Adrenal gland (tissue), 9 donors: ENCODE measurements at regions not wholly inside any gene's neighbourhood (a gene's known extent, or its start where the extent isn't known, plus 50 kb on each side); places are given as distances from the start of the nearest gene placed in this dataset.

Source experiments
- DNase-seq, 7 donors: peaks; one replicate each; pipeline ENCODE4 v3.0.0-alpha.2; 2019 to 2020
- H3K27ac ChIP-seq, 5 donors: fragments of 200-600 bp; sonication (generic) in 4 of 5; 1 replicate in 3 of 5; 2 replicates in 2 of 5; pipeline versions ENCODE4 v1.5.1 to v1.8.0; 2016 to 2020; ENCODE audit warnings: mild to moderate bottlenecking in 1 of 5
- H3K27me3 ChIP-seq: fragments of 200-600 bp; 2 replicates; pipeline ENCODE4 v1.8.0; 2021
- H3K36me3 ChIP-seq, 2 donors: fragments of 200-600 bp; replicated peaks in 1 of 2; 1 replicate in 1 of 2; 2 replicates in 1 of 2; pipeline versions ENCODE4 v1.5.1 to v1.8.0; 2018 to 2022
- H3K4me1 ChIP-seq, 2 donors: fragments of 200-600 bp; replicated peaks in 1 of 2; 1 replicate in 1 of 2; 2 replicates in 1 of 2; pipeline versions ENCODE4 v1.5.1 to v1.8.0; 2018 to 2021
- H3K4me3 ChIP-seq, 4 donors: fragments of 200-600 bp; sonication (generic) in 3 of 4; one replicate each; pipeline ENCODE4 v1.5.1; 2016 to 2018
- H3K9me3 ChIP-seq, 3 donors: fragments of 200-600 bp; sonication (generic) in 1 of 3; replicated peaks in 1 of 3; 1 replicate in 2 of 3; 2 replicates in 1 of 3; pipeline versions ENCODE4 v1.5.1 to v1.8.0; 2016 to 2021
- POLR2A ChIP-seq, 2 donors: fragments of 450-650 bp; IDR thresholded peaks; one replicate each; pipeline ENCODE4 v1.6.1; 2017; ENCODE audit warnings: antibody characterized with exemption in 2 of 2, mild to moderate bottlenecking in 2 of 2, moderate library complexity in 1 of 2
- WGBS, 4 donors: extraction: QIAGEN DNeasy Blood & Tissue Kit in 2 of 4; methylation state at CpG; one replicate each; pipeline versions ENCODE4 v1.1.5 to v1.1.7; 2013 to 2017; 5-methylcytosine and 5-hydroxymethylcytosine counted together
- intact Hi-C, 2 donors: fragments of 100-400 bp; cut with DNase I; formaldehyde crosslinking; loops; one replicate each; pipeline versions ENCODE4 v1.14.1 to v1.15.0; 2022 to 2023
- TF ChIP-seq, protein P1 (sequence below), 6 experiments: fragments of 450-650 bp in 4 of 6; fragments of 200-600 bp in 2 of 6; sonication (generic) in 1 of 6; IDR thresholded peaks; 1 replicate in 5 of 6; 2 replicates in 1 of 6; pipeline versions ENCODE4 v1.5.1 to v1.8.0; 2016 to 2021; ENCODE audit warnings: antibody characterized with exemption in 6 of 6, mild to moderate bottlenecking in 2 of 6, moderate library complexity in 1 of 6
- donor health status: healthy with polysubstance abuse.
- donor health status: Bipolar disorder and iron deficiency.
- donor health status: DM: yes; HTN: yes; CAD: no.
- donor health status: DM: no; HTN: no; CAD: no.
- donor health status: DM: no; HTN: no; CAD: no.

DNA sequence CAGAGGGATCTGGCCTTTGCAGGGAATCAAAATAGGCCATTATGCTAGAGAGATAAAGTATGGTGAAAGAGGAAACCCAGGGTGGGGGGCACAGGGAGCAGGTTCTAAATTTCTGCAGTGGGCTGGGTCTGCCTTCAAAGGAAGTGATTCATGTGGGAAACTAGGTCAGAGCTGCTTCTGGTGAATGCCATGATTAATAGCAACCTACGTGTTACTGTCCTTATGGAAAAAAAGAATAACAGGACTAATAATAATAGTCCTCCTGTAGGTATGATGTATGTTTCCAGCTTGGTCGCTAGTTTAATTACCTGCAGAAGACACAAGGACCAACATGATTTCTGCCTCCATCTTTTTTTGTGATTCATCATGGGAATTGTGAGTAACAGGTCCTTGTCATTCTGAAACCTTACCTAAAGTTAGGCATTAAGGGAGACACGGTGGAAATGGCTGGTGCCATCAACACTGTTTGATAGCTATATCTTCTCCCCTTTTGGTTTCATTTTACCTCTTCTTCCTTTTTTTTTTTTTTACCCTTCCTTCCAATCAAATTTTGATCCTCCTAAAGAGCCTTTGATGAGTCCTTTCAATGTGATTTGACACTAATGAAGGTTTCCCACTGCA is 180.4 kb downstream of the CPEB2 start:
- Histone ChIP-seq H3K36me3 (no peaks in the 10 kb centered on the region), H3K4me1 (no peaks in the 10 kb centered on the region), H3K27ac (no peak overlapping the region), H3K9me3 (no peaks in the 10 kb centered on the region), H3K27me3 (no peaks in the 10 kb centered on the region), H3K4me3 (no peak overlapping the region)
- intact Hi-C loops = no loop called here
- peak in 2 of 7 donors; percentile 11 to 18 for DNase-seq
- no peak for TF ChIP-seq POLR2A (IDR thresholded peaks at IDR 0.05)
- TF ChIP-seq, protein P1, sequence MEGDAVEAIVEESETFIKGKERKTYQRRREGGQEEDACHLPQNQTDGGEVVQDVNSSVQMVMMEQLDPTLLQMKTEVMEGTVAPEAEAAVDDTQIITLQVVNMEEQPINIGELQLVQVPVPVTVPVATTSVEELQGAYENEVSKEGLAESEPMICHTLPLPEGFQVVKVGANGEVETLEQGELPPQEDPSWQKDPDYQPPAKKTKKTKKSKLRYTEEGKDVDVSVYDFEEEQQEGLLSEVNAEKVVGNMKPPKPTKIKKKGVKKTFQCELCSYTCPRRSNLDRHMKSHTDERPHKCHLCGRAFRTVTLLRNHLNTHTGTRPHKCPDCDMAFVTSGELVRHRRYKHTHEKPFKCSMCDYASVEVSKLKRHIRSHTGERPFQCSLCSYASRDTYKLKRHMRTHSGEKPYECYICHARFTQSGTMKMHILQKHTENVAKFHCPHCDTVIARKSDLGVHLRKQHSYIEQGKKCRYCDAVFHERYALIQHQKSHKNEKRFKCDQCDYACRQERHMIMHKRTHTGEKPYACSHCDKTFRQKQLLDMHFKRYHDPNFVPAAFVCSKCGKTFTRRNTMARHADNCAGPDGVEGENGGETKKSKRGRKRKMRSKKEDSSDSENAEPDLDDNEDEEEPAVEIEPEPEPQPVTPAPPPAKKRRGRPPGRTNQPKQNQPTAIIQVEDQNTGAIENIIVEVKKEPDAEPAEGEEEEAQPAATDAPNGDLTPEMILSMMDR (IDR thresholded peaks at IDR 0.05) = no peak
- WGBS, 4 donors = 22 to 38% (median 33%) methylated on average over 3 of the region's 3 CpGs

DNA sequence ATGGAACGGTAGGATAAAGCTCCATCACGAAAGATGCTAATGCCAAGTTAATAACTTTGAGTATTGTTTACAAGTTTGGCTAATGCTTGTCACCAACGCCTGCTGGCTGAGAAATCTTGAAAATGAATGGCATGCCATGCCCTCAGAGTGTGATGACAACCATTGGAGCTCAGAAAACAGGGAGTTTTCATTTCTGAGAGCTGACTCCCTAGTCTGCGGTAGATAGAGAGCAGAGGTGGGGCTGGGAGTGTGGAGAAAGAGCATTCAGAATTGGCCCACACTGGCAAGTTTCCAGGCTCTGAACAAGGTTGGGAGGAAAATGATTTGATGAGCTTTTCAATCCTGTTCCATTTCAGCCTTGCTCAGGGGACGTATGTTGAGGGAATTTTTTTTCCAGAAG is 183.9 kb downstream of the CPEB2 start:
- H3K27ac ChIP-seq = no peak overlapping the region
- peaks cover 0 to 4% of the 10 kb centered on the region in 2 donors for H3K4me1 ChIP-seq
- no peaks in the 10 kb centered on the region for H3K36me3 ChIP-seq
- no peaks in the 10 kb centered on the region for H3K27me3 ChIP-seq
- WGBS, 4 donors = 76 to 86% (median 81%) methylated on average over 5 of the region's 5 CpGs
- TF ChIP-seq POLR2A (IDR thresholded peaks at IDR 0.05) = no peak
- TF ChIP-seq, protein P1 (IDR thresholded peaks at IDR 0.05) = no peak
- no peak overlapping the region for H3K4me3 ChIP-seq
- no peak for DNase-seq
- intact Hi-C loops = no loop called here
- H3K9me3 ChIP-seq = no peaks in the 10 kb centered on the region

DNA sequence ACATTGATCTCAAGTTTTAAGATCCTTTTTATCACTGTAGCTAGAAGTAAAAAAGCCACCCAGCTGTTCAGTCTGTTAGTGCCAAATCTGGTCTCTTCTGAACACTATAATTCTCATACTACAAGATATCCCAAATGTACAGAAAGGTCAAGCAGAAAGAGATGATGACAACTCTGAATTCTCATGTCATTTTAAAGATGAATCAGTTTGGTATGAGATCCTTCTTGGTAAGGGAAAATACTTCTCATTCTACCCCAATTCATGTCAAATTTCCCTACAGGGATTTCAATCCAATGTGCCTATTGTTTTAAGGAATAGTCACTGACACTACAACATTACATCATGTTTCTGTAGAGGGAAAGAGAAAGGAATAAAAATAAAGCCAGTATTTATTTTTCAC is 184.5 kb downstream of the CPEB2 start:
- no peaks in the 10 kb centered on the region for H3K27me3 ChIP-seq
- H3K27ac ChIP-seq = no peak overlapping the region
- intact Hi-C loops = no loop called here
- no peaks in the 10 kb centered on the region for H3K36me3 ChIP-seq
- no peak for DNase-seq
- H3K9me3 ChIP-seq = no peaks in the 10 kb centered on the region
- no peak overlapping the region for H3K4me3 ChIP-seq
- H3K4me1 ChIP-seq = peaks cover 0 to 4% of the 10 kb centered on the region in 2 donors
- no peak for TF ChIP-seq POLR2A (IDR thresholded peaks at IDR 0.05)
- TF ChIP-seq, protein P1 (IDR thresholded peaks at IDR 0.05) = no peak

DNA sequence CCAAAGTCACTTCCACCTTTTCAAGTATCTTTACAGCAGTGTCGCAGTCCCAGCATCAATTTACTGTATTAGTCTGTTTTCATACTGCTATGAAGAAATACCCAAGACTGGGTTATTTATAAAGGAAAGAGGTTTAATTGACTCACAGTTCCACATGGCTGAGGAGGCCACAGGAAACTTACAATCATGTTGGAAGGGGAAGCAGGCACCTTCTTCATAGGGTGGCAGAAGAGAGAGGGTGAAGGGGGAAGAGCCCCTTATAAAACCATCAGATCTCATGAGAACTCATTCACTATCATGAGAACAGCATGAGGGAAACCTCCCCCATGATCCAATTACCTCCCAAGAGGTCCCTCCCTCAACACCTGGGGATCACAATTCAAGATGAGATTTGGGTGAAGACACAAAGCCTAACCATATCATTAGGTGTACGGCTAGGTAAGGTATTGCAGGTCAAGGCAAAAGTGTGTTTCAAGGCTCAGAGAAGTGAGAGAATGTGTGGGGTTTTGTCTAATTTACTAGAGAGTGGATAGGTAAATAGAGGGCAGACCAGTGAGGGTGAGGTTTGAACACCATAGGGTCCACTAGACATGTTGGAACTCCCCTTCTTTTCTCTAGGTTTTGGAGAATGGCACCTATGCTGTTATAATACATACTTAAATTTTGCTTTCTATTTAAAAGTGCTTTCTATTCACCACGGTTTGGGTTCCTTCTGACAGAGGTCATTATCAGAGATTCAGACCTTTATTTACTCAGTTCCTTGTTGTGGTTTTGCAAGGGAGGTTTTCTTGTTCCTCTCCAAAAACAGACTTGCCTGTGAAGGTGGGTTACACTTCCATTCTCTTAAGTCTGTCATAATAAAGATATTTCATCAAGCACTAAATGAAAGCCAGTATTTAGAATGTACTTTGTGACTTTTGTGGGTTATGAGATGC is 186.6 kb downstream of the CPEB2 start:
- TF ChIP-seq, protein P1 (IDR thresholded peaks at IDR 0.05) = no peak
- no peak for TF ChIP-seq POLR2A (IDR thresholded peaks at IDR 0.05)
- no peak for DNase-seq
- Histone ChIP-seq H3K36me3 (no peaks in the 10 kb centered on the region), H3K27ac (no peak overlapping the region), H3K4me1 (peaks cover 0 to 4% of the 10 kb centered on the region in 2 donors), H3K9me3 (no peaks in the 10 kb centered on the region), H3K4me3 (no peak overlapping the region), H3K27me3 (no peaks in the 10 kb centered on the region)
- intact Hi-C loops = no loop called here
- 55 to 74% (median 59%) methylated on average over 3 of the region's 3 CpGs for WGBS, 4 donors
